IPS-18c (cell line): ENCODE measurements at regions not wholly inside any gene's neighbourhood (a gene's known extent, or its start where the extent isn't known, plus 50 kb on each side); places are given as distances from the start of the nearest gene placed in this dataset.

Source experiments
- H3K4me3 ChIP-seq: 2 replicates; pipeline ENCODE4 v1.7.0; 2013; ENCODE audit warnings: low read depth, mild to moderate bottlenecking, low read length, moderate library complexity; ENCODE audit not compliant: insufficient read depth
- H3K9me3 ChIP-seq: one replicate; pipeline ENCODE4 v1.6.1; 2013; ENCODE audit warnings: mild to moderate bottlenecking, low read length, moderate library complexity; ENCODE audit not compliant: control insufficient read depth, insufficient read depth

DNA sequence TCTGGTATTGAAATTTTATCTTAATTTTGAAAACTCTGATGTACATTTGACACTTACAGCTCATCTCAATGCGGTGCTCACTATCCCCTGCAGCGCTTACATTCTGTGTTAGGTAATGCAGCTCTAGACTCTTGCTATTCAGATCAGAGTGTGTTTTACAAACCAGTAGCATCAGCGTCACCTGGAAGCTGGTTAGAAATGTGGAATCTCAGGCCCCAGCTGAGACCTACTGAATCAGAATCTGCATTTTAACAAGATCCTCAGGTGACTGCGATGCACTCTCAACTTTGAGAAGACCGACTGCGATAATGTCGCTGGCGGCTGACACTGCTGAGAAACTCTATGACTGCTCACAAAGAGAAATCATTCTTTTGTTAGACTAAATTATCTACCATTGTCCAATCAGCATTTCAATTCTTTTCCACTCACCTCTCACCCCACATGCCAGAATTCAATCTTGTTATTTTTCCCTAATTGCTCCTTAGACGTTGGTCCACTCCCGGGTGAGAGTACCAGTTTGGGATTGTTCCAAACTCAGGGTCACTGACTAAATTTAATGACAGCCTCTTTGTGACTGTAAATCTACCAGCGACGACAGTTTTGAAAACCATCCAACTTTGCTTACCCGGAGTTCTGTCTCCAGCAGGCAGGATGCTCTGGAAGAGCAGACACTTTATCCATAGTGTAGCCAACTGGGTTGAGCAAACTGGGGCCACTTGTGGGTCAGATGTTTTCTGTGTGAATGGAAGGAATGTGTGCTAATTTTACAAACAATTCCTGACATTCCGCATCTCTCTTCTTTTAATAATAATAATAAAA, 140.1 kb upstream of the BTBD3 start:
- Histone ChIP-seq H3K9me3 (no peaks in the 10 kb centered on the region), H3K4me3 (no peak overlapping the region)

DNA sequence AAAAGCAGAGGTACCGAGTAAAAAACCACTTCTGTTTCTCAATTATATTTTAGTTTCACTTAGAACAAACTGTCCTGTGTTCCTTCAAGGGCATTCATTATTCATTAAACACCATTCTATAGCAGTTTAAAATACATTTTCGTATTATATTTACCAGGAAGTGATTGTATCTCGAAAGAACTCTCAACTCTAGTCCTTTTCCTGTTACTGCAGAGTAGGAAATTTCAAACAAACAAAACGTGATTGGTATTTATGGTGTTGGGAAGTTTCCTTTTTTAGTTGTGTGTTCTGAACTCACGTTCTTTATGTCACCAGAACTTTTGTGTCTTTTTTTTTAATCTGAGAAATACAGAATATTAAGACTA, 139.5 kb upstream of the BTBD3 start:
- Histone ChIP-seq H3K9me3 (no peaks in the 10 kb centered on the region), H3K4me3 (no peak overlapping the region)

DNA sequence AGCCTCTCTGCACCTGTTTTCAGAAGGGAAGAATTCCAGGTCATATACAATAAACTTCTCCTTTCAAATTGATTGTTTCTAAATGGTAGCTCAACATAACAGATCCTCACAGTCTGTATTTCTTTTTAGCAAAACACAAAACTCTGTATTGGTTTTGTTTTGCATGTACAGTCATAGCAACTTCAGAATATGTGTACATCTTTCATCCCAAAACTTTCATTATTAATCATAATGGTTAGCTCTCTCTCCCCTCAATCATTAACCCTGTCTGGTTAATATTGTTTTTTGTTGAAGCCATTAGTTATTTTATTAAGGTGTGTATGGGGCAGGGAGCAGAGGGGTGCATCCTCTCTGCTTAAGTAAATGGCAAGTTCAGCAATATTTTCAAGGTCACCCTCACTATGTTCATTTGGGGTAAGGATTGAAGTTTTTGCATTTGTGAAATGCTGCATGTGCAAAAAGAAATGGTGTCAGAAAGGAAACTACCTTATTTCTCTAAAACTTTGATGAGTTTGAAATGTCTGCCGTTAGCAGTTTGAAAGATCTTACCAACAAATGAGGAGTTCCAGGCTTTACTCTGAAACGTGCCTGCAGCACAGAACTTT, 136.8 kb upstream of the BTBD3 start:
- Histone ChIP-seq H3K9me3 (no peaks in the 10 kb centered on the region), H3K4me3 (no peak overlapping the region)

DNA sequence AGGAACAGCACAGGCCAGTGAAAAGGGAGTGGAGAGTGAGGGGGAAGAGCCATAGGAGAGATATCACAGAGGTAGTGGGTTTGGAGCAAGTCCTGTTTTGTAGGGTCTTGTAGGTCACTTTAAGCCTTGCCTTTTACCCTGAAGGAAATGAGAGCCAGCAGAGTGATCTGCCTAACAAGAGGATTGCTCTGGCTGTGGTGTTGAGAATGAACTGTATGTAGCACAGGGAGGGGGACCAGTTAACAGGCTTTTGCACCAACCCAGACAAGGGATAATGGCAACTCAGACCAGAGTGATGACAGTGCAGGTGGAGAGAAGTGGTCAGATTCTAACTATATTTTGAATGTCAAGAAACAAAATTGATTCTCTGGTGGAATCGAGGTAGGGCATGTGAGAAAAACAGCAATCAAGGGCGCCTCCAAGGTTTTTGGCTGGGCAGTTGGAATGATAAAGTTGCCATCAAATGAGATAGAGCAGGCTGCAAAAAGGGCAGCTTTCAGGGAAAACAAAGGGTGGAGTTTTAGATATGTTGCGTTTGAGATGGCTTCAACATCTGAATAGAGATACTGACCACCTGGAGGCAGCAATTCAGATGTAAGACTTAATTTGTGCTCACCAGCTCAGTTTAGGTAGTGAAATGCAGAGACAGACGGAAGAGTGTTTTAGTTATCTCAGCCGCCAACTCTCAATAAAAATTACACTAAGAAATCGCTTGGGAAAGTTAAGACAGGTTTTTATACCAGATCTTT, 134.4 kb upstream of the BTBD3 start:
- Histone ChIP-seq H3K9me3 (no peaks in the 10 kb centered on the region), H3K4me3 (no peak overlapping the region)

DNA sequence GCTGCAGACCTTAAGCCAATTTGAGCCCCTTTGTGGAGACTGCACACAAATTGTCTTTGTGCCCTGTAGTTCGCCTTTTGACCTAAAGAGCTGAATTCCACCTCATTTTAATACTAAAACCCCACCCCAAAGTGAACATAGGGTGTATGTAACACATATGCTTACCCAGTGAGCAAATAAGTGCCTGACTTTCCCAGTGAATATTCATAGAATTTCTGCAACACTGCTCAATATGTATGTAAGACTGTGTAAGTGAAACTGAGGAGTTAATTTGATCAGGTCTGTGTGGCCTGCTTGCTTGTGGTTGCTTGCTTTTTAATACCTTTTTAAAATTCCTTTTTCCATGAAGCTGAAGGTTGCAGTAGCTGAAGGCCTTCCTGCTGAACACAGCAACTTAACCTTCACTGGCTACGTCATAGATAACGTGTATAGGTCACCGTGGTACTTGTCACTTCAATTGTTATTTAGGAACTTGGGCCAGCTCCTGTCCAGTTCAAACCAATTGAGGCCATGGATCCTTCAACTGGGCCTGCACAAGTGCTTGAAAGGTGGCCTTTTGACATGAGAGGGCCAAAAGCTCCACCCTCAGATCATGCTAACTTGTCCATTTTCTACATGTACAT, 131.7 kb upstream of the BTBD3 start:
- Histone ChIP-seq H3K9me3 (no peaks in the 10 kb centered on the region), H3K4me3 (no peak overlapping the region)

DNA sequence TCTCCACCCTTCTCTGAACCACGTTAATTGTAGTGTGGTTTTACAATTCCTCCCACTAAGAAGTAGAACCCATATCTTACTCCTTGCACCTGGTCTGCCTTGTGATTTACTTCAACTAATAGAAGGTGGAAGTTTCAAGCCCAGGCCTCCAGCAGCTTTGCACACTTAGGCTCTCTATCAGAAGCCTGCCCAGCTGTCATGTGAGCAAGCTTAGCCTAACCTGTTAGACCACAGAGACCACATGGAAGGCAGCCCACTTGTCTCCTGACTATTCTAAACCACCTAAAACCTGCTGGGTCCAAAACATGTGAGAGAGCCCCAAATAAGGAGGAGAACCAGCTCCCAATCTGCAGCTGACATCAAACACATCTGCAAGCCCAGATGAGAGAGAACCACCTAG, 127.6 kb upstream of the BTBD3 start:
- Histone ChIP-seq H3K4me3 (no peak overlapping the region), H3K9me3 (no peaks in the 10 kb centered on the region)

DNA sequence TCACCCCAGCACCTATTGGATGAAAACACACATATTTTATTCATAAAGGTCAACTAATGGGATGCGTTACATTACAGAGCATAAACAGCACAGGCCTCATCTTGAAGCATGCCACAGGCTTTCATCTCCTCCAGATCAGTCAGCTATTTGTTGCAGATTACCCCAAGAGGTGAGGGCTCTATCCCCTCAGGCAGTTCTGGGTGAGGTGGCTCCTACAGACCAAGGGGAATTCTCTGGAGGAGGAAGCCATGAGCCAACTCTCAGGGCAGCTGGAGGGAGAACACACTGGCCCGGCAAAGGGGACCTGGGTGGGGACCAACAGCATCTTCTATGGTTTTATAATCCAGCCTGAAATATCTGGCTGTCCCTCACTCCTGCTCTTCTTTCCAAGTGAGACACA, 126.4 kb upstream of the BTBD3 start:
- Histone ChIP-seq H3K4me3 (no peak overlapping the region), H3K9me3 (no peaks in the 10 kb centered on the region)

DNA sequence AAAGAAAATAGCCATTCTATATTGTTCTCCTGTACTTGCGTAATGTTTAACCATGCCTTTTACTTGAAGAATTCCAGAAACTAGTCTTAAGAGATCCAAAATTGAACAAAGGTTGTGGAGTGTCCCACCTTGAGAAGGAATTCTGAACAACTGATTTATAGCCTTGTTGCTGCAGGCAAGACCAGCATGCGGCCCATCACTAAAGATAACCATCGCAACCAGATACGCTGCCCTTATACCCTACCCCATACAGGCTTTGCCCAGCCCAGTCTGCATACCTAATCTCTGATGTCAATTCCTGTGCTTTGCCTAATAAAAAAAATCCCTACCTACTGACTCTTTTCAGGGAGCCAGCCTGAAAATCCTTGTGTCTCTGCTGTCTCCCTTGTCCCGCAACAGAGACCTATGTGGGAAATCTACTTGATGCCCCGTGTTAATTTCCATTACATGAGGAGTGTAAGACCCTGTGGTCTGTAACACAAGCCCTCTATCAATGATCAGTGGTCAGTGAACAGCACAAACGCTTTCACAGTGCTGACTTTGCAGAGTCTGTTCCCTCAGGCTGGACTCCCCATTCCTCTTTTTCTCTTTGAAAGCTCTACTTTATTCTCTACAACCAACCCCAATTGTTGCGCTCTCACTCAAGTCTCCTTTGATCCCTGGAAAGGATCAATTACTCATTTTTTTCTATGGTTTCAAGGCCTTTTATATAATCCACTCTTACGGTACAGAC, 125.7 kb upstream of the BTBD3 start:
- H3K9me3 ChIP-seq = no peaks in the 10 kb centered on the region
- H3K4me3 ChIP-seq = no peak overlapping the region

DNA sequence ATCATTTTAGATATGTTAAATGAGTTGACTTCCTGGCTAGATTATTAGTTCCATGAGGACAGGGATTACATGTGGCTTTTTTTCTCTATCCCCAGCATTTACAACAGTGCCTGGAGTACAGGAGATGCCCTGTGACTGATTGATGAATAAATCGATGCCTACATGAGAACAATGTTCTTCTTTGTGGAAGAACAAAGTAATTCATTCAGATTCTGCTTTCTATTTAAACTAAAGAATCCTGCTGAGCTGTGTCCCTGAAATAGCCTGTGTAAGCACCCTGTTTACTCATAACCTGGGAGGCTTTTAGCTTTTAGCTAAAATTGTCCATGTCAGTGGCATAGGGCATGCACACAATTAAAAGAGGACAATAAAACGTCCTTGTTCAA, 125.1 kb upstream of the BTBD3 start:
- H3K4me3 ChIP-seq = no peak overlapping the region
- no peaks in the 10 kb centered on the region for H3K9me3 ChIP-seq

DNA sequence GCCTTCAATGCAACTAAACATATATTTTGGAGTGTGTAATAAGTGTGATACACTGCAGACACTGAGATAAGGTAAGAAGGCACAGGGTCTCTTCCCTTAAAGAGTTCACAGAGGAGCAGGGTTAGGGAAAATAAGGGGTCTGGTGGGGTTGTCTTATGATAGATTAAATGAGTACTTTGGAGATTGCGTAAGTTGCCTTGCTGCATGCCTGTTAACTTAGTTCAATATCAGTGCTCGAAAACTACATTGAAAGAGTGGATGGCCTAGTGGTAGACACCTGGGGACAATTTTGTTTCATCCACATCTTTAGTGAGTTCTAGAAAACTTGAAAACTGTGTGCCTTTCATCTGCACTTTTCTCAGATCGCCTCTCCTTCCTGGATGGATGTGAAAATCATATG, 123.2 kb upstream of the BTBD3 start:
- Histone ChIP-seq H3K9me3 (no peaks in the 10 kb centered on the region), H3K4me3 (no peak overlapping the region)

DNA sequence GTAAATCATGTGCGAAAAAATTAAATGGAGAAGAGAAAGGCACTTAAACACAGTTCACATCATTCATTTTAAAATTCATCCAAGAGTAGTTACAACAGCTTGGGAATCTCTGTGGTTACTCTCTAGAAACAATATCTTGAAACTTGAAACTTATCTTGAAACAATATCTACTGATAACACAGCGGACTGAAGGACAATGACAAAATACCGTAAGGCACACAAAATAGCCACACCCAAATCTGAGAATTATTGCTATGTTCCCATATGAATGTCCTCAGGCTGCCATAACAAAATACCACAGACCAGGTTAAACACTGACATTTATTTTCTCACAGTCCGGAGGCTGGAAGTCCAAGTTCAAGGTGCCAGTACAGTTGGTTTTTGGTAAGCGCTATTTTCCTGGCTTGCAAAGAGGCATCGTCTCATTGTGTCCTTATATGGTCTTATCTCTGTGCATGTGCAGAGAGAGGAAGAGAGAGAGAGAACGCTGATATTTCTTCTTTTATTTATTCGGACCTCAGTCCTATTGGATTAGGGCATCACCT, 122.5 kb upstream of the BTBD3 start:
- H3K9me3 ChIP-seq = no peaks in the 10 kb centered on the region
- H3K4me3 ChIP-seq = no peak overlapping the region

DNA sequence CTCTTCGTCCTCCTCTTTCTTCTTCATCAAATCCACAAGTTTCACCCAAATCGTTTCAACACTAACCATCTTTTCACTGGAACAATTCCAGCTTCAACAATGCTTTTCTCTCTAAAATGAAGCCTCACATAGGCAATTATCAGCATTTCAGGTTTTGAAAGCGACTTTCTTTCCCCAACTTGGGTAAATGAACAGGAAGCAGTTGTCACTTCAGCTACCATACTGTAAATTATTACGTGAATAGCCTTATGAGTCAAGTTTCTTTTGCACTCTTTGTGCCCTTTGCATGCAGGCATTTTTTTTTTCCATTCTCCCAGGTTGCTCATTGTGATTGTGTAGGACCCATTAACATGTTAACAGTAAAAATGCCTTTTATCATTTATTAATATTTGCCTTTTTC, 121.7 kb upstream of the BTBD3 start:
- Histone ChIP-seq H3K4me3 (no peak overlapping the region), H3K9me3 (no peaks in the 10 kb centered on the region)

DNA sequence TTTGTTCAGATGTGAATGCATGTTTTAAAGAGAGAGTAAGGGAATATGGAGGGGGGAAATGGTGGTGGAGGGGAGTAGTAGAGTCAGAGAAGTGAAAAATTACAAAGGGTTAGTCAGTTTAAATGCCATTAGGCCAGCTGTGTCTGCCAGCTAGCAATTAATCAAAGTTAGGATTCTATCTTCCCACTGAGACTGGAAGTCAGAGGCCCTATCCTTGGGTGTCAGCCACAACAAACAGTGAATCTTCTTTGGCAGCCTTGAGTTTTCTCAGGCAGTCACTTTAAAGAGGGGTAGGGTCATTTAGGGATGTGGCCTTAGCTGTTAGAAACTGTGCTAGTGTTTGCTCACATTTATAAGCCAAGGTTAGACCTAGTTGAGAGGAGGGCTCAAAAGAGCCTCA, 120.5 kb upstream of the BTBD3 start:
- Histone ChIP-seq H3K9me3 (no peaks in the 10 kb centered on the region), H3K4me3 (no peak overlapping the region)

DNA sequence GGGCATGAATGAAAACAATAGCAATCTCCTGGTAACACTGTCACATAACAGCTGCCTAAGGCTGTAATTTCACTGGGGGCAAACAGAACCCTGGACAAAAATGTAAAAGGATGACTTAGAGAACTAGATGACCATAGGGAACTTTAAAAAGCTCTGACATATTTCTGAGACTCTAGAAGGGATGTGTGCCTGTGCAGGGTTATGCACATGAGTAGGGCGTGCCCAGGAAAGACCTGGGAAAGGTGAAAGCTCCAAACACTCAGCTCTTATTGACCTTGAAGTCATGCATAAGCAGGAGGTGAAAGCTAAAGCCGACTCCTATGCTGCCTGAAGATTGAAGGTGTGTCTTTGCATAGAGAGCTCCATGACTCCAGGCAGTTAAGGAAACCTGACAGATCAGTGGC, 118.4 kb upstream of the BTBD3 start:
- H3K9me3 ChIP-seq = no peaks in the 10 kb centered on the region
- no peak overlapping the region for H3K4me3 ChIP-seq

DNA sequence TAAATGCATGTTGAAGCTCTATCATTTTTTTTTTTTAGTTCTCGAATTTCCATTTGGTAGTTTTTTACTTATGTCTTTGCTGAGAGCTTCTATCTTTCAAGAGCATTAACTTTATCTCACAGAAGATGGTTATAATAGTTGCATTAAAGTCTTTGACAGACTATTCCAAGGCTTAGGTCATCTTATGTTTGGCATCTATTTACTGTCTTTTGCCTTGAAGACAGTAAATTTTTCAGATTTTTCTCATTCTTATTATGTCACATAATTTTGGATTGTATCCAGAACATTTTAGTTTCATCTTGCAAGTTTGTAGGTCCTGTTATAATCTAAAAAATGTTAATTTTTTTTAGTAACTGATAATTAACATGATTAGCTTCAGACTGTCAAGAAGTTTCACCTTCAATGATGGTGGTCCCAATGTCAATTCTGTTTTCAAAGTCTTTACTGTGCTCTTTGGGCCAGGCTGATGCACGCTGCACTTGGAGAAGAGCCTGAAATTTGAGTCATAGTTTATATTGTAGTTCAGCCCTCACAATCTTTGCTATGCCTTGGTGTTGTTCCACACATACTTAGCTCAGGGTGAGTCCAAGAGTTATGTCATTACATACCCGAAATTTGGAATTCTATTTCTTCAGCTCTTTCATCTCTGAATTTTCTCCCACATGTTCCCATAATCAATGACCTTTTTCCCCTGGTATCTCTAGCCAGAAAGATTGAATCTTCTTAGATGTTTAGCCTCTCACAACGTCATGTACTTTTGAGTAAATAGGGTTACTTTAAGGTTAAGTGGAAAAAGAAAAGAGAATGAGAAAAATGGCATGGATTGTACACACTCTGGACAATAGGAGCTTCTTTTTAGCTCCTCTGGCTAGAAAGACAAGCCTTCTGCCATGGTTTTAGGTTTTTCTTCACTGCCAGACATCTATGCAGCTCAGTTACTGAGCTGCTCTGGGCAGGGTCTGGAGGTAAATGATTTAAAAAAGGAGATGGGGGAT, 110.3 kb upstream of the BTBD3 start:
- Histone ChIP-seq H3K4me3 (no peak overlapping the region), H3K9me3 (no peaks in the 10 kb centered on the region)

DNA sequence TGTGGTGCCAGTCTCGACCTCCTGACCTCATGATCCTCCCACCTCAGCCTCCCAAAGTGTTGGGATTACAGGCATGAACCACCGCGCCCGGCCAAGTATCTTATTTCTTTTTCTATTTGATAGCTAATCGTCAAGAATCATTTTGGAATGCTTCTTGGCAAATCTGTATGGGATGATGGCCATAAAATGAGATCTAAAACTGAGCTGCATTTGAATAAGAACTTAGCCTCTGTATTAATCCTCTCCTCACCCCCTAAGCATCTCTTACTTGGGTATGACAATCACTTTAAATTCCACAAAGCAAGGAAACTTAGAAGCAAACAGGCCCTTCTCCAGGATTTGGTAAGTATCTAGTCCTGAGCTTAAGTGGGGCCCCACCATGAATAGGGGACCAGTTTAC, 108.9 kb upstream of the BTBD3 start:
- H3K9me3 ChIP-seq = no peaks in the 10 kb centered on the region
- H3K4me3 ChIP-seq = no peak overlapping the region
